Cardiac muscle cell (in vitro differentiated cells and primary cell): ENCODE measurements at regions not wholly inside any gene's neighbourhood (a gene's known extent, or its start where the extent isn't known, plus 50 kb on each side); places are given as distances from the start of the nearest gene placed in this dataset.

ENCODE experiments used
- DNase-seq, 2 donors: peaks; one replicate each; pipeline versions ENCODE4 v3.0.0 to v3.0.0-alpha.2; 2010 to 2017; ENCODE audit warnings: low read depth in 1 of 2, low spot score in 1 of 2
- H3K27ac ChIP-seq: fragments of 200-600 bp; sonication (generic); 2 replicates; pipeline ENCODE4 v1.5.1; 2016
- H3K27me3 ChIP-seq: fragments of 200-600 bp; sonication (generic); 2 replicates; pipeline ENCODE4 v1.6.0; 2016; ENCODE audit warnings: control low read depth
- H3K36me3 ChIP-seq: fragments of 200-600 bp; sonication (generic); 2 replicates; pipeline ENCODE4 v1.5.1; 2016; ENCODE audit warnings: control low read depth
- H3K4me1 ChIP-seq: fragments of 200-600 bp; sonication (generic); 2 replicates; pipeline ENCODE4 v1.8.1; 2017; ENCODE audit warnings: low read depth, mild to moderate bottlenecking, mixed run types
- H3K4me3 ChIP-seq: fragments of 200-600 bp; sonication (generic); 2 replicates; pipeline ENCODE4 v1.5.1; 2016; ENCODE audit warnings: mild to moderate bottlenecking
- H3K9me3 ChIP-seq: fragments of 200-600 bp; sonication (generic); 2 replicates; pipeline ENCODE4 v1.5.1; 2017; ENCODE audit warnings: low read depth, mild to moderate bottlenecking, control low read depth
- TF ChIP-seq, protein P1 (sequence below): IDR thresholded peaks from 2 replicates; pipeline ENCODE4 v1.5.1; 2012; ENCODE audit warnings: low read depth, mild to moderate bottlenecking, low read length

GRCh38 chr2:239778861-239779558, 246.1 kb downstream of the NDUFA10 start:
- no peak overlapping the region for H3K27ac ChIP-seq
- DNase-seq, result no peak
- TF ChIP-seq, protein P1, sequence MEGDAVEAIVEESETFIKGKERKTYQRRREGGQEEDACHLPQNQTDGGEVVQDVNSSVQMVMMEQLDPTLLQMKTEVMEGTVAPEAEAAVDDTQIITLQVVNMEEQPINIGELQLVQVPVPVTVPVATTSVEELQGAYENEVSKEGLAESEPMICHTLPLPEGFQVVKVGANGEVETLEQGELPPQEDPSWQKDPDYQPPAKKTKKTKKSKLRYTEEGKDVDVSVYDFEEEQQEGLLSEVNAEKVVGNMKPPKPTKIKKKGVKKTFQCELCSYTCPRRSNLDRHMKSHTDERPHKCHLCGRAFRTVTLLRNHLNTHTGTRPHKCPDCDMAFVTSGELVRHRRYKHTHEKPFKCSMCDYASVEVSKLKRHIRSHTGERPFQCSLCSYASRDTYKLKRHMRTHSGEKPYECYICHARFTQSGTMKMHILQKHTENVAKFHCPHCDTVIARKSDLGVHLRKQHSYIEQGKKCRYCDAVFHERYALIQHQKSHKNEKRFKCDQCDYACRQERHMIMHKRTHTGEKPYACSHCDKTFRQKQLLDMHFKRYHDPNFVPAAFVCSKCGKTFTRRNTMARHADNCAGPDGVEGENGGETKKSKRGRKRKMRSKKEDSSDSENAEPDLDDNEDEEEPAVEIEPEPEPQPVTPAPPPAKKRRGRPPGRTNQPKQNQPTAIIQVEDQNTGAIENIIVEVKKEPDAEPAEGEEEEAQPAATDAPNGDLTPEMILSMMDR, result no peak

GRCh38 chr2:239778042-239778851, 246.9 kb downstream of the NDUFA10 start:
- H3K36me3 ChIP-seq, result no peaks in the 10 kb centered on the region
- DNase-seq, result no peak
- no peaks in the 10 kb centered on the region for H3K4me1 ChIP-seq
- TF ChIP-seq, protein P1, result no peak
- no peaks in the 10 kb centered on the region for H3K27me3 ChIP-seq
- H3K4me3 ChIP-seq, result no peak overlapping the region
- no peaks in the 10 kb centered on the region for H3K9me3 ChIP-seq
- H3K27ac ChIP-seq, result no peak overlapping the region

More at GRCh38 chr2:239778861-239779558, 246.1 kb downstream of the NDUFA10 start:
- H3K9me3 ChIP-seq, result no peaks in the 10 kb centered on the region
- no peaks in the 10 kb centered on the region for H3K27me3 ChIP-seq
- H3K36me3 ChIP-seq, result no peaks in the 10 kb centered on the region
- H3K4me3 ChIP-seq, result no peak overlapping the region
- no peaks in the 10 kb centered on the region for H3K4me1 ChIP-seq

- no peaks in the 10 kb centered on the region for H3K27me3 ChIP-seq
Observed at GRCh38 chr2:239777219-239777618, 247.9 kb downstream of the NDUFA10 start.

DNA sequence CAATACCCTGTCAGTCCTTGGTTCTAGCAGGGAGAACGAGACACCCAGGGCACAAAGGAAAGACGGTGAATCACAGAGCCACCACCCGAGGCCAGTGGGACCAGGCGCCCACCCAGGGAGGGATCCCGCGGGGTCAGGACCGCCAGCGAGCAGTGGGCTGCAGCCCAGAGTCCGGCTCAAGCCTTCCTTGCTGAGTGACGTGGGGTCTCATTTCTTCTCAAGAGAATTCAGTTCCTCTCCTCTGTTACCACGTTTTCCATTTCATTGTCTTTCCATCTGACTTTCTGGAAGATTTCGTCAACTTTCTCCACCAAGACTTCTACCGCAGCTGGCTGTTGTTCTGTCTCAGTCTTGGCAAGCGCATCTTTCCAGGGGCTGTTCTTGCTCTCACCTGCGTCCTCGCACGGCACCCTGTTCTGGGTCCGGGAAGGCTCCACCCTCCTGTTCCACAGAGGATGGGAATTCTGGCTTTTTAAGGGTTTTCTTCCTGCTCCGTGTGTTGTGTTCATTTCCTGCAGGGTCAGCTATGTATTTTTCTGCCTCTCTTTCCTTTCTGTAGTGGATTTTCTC, 248.6 kb downstream of the NDUFA10 start:
- Histone ChIP-seq H3K4me1 (no peaks in the 10 kb centered on the region), H3K4me3 (no peak overlapping the region), H3K27ac (no peak overlapping the region), H3K9me3 (no peaks in the 10 kb centered on the region), H3K27me3 (no peaks in the 10 kb centered on the region), H3K36me3 (no peaks in the 10 kb centered on the region)
- TF ChIP-seq, protein P1, result no peak
- DNase-seq, result no peak

More at GRCh38 chr2:239777219-239777618, 247.9 kb downstream of the NDUFA10 start:
- Histone ChIP-seq H3K4me3 (no peak overlapping the region), H3K36me3 (no peaks in the 10 kb centered on the region), H3K4me1 (no peaks in the 10 kb centered on the region), H3K27ac (no peak overlapping the region), H3K9me3 (no peaks in the 10 kb centered on the region)
- no peak for DNase-seq
- TF ChIP-seq, protein P1, result no peak

DNA sequence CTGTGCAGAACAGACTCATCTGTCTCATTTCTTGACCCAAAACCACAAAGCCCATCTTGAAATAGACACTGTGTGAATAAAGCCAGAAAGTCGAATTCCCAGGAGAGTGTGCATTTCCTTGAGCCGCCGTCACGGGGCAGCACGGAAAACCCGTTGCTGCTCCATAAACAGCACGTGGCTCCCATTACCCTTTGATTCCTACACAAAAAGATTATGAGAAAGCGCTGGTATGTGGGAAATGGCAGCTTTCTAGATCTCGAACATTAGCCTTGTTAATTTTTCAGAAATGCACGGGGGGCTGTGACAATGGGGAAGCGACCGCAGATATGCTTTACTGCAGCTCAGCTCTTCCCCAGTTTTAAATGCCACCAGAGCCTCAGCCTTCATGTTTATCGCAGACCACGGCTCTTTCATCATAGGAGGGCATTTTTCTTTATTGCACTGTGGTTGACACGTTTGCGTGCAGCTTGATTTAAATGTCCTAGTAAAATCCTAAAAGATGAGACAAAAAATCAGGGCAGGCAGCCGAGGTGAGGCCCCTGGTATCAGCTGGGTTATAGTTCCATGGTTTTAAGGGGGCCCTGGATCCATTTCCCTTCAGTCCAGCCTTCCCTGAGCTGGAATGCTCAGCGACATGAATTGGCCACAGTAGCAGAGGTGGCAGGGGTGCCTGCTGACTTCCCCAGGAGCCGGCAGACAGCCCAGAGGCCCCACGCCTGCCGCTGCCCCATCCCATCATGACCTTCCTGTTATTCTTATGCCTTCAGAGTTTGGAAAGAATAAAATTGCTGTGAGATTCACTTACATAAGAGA, 249.3 kb downstream of the NDUFA10 start:
- Histone ChIP-seq H3K27ac (no peak overlapping the region), H3K9me3 (no peaks in the 10 kb centered on the region), H3K36me3 (no peaks in the 10 kb centered on the region), H3K4me3 (no peak overlapping the region), H3K4me1 (no peaks in the 10 kb centered on the region), H3K27me3 (no peaks in the 10 kb centered on the region)
- DNase-seq, result peak in 1 of 2 donors; percentile 21
- TF ChIP-seq, protein P1, result no peak
